Neuronal stem cell (in vitro differentiated cells): ENCODE measurements at regions not wholly inside any gene's neighbourhood (a gene's known extent, or its start where the extent isn't known, plus 50 kb on each side); places are given as distances from the start of the nearest gene placed in this dataset.

Experiments
- DNase-seq: peaks from one replicate; pipeline ENCODE4 v3.0.0-alpha.2; 2013; ENCODE audit warnings: low spot score
- H2AFZ ChIP-seq: one replicate; pipeline ENCODE4 v1.6.1; 2013; ENCODE audit warnings: mild to moderate bottlenecking, low read length, inconsistent platforms
- H2AK5ac ChIP-seq: 2 replicates; pipeline ENCODE4 v1.6.1; 2013; ENCODE audit warnings: low read depth, mild to moderate bottlenecking, inconsistent platforms, low read length, moderate library complexity, mixed read lengths
- H2BK120ac ChIP-seq: 2 replicates; pipeline ENCODE4 v1.6.1; 2013; ENCODE audit warnings: low read depth, mild to moderate bottlenecking, inconsistent platforms, low read length, moderate library complexity, mixed read lengths
- H2BK12ac ChIP-seq: one replicate; pipeline ENCODE4 v1.6.1; 2013; ENCODE audit warnings: low read length, inconsistent platforms
- H2BK15ac ChIP-seq: 2 replicates; pipeline ENCODE4 v1.6.1; 2013; ENCODE audit warnings: mild to moderate bottlenecking, low read length, inconsistent platforms, mixed read lengths
- H2BK5ac ChIP-seq: one replicate; pipeline ENCODE4 v1.6.1; 2013; ENCODE audit warnings: inconsistent platforms, mild to moderate bottlenecking, low read length, moderate library complexity
- H3K14ac ChIP-seq: one replicate; pipeline ENCODE4 v1.6.1; 2013; ENCODE audit warnings: low read length, inconsistent platforms
- H3K18ac ChIP-seq: 2 replicates; pipeline ENCODE4 v1.6.1; 2013; ENCODE audit warnings: low read length, inconsistent platforms
- H3K23ac ChIP-seq: 2 replicates; pipeline ENCODE4 v1.6.1; 2013; ENCODE audit warnings: low read depth, mild to moderate bottlenecking, mixed read lengths, low read length, inconsistent platforms; ENCODE audit not compliant: poor library complexity
- H3K27ac ChIP-seq: replicated peaks from 3 replicates; pipeline ENCODE4 v1.5.1; 2013; ENCODE audit warnings: low read length, inconsistent platforms
- H3K27me3 ChIP-seq, 3 experiments: 2 replicates each; pipeline ENCODE4 v1.6.1; 2013; ENCODE audit warnings: low read length in 3 of 3, mild to moderate bottlenecking in 2 of 3, inconsistent platforms in 1 of 3, low read depth in 1 of 3, mixed read lengths in 1 of 3, moderate library complexity in 1 of 3; ENCODE audit not compliant: control insufficient read depth in 3 of 3, insufficient read depth in 3 of 3
- H3K36me3 ChIP-seq, 2 donors: replicated peaks in 1 of 2; 2 replicates each; pipeline ENCODE4 v1.6.1; 2013; ENCODE audit warnings: low read length in 2 of 2; ENCODE audit not compliant: control insufficient read depth in 2 of 2, insufficient read depth in 2 of 2
- H3K4ac ChIP-seq: 2 replicates; pipeline ENCODE4 v1.6.1; 2013; ENCODE audit warnings: inconsistent platforms, mild to moderate bottlenecking, low read length, moderate library complexity
- H3K4me1 ChIP-seq, 2 donors: 1 replicate in 1 of 2; 2 replicates in 1 of 2; pipeline ENCODE4 v1.6.1; 2013; ENCODE audit warnings: low read length in 2 of 2, low read depth in 1 of 2; ENCODE audit not compliant: control insufficient read depth in 2 of 2, insufficient read depth in 1 of 2
- H3K4me2 ChIP-seq: one replicate; pipeline ENCODE4 v1.6.1; 2013; ENCODE audit warnings: mild to moderate bottlenecking, low read length, inconsistent platforms; ENCODE audit not compliant: insufficient read depth, poor library complexity, severe bottlenecking
- H3K4me3 ChIP-seq, 2 donors: 2 replicates each; pipeline ENCODE4 v1.5.1; 2013; ENCODE audit warnings: low read length in 2 of 2, mild to moderate bottlenecking in 2 of 2, inconsistent platforms in 1 of 2, moderate library complexity in 1 of 2
- H3K79me1 ChIP-seq: one replicate; pipeline ENCODE4 v1.6.1; 2013; ENCODE audit warnings: low read depth, mild to moderate bottlenecking, inconsistent platforms, low read length, moderate library complexity
- H3K9ac ChIP-seq: one replicate; pipeline ENCODE4 v1.6.1; 2013; ENCODE audit warnings: mild to moderate bottlenecking, low read depth, low read length, inconsistent platforms; ENCODE audit not compliant: poor library complexity
- H3K9me3 ChIP-seq, 2 donors: replicated peaks in 1 of 2; 2 replicates each; pipeline versions ENCODE3 to v1.6.1; 2013; ENCODE audit warnings: low read length in 2 of 2, mild to moderate bottlenecking in 2 of 2, inconsistent platforms in 1 of 2, low read depth in 1 of 2, mixed read lengths in 1 of 2, moderate library complexity in 1 of 2; ENCODE audit not compliant: control insufficient read depth in 2 of 2, insufficient read depth in 1 of 2
- H4K8ac ChIP-seq: one replicate; pipeline ENCODE4 v1.6.1; 2013; ENCODE audit warnings: low read depth, mild to moderate bottlenecking, inconsistent platforms, low read length, moderate library complexity
- H4K91ac ChIP-seq: one replicate; pipeline ENCODE4 v1.6.1; 2013; ENCODE audit warnings: low read length, low read depth, mild to moderate bottlenecking, inconsistent platforms; ENCODE audit not compliant: poor library complexity
- WGBS, 2 donors: extraction: QIAGEN DNeasy Blood & Tissue Kit; methylation state at CpG; one replicate each; pipeline ENCODE4 v1.1.7; 2013; ENCODE audit warnings: missing lambda C conversion rate in 2 of 2, mixed read lengths in 1 of 2; ENCODE audit not compliant: insufficient read length in 2 of 2, insufficient replicate concordance in 1 of 2; ENCODE audit errors: extremely low coverage in 2 of 2; 5-methylcytosine and 5-hydroxymethylcytosine counted together

- Histone ChIP-seq H3K4me1 (peaks cover 7 to 10% of the 10 kb centered on the region in 2 donors), H3K9me3 (no peaks in the 10 kb centered on the region), H3K27ac (peak overlapping the region; percentile 10), H3K4me2 (no peak overlapping the region), H3K4me3 (no peak overlapping the region), H2BK120ac (no peak overlapping the region), H2AFZ (peak overlapping the region; percentile 67), H3K18ac (no peak overlapping the region), H3K79me1 (no peaks in the 10 kb centered on the region), H2BK15ac (no peak overlapping the region), H4K8ac (no peak overlapping the region), H3K23ac (no peak overlapping the region), H2AK5ac (no peak overlapping the region), H3K4ac (no peak overlapping the region), H3K27me3 (no peaks in the 10 kb centered on the region), H3K36me3 (no peaks in the 10 kb centered on the region), H3K14ac (no peak overlapping the region), H2BK12ac (no peak overlapping the region), H2BK5ac (no peak overlapping the region), H3K9ac (no peak overlapping the region), H4K91ac (no peak overlapping the region)
- WGBS, 2 donors, result no CpG with 5 or more reads among the region's 14 CpGs
- peak; percentile 87 for DNase-seq
These were observed 176.8 kb downstream of the GXYLT1 start for GRCh38 chr12:41967668-41968500.

GRCh38 chr12:41966916-41967315 lies 177.8 kb downstream of the GXYLT1 start:
- Histone ChIP-seq H2BK5ac (no peak overlapping the region), H3K36me3 (no peaks in the 10 kb centered on the region), H2AFZ (no peak overlapping the region), H3K23ac (no peak overlapping the region), H3K27me3 (no peaks in the 10 kb centered on the region), H3K18ac (no peak overlapping the region), H4K91ac (no peak overlapping the region), H3K4ac (no peak overlapping the region), H3K4me3 (no peak overlapping the region), H3K79me1 (no peaks in the 10 kb centered on the region), H2BK120ac (no peak overlapping the region), H3K14ac (no peak overlapping the region), H3K27ac (no peak overlapping the region), H4K8ac (no peak overlapping the region), H2BK12ac (no peak overlapping the region), H3K9me3 (no peaks in the 10 kb centered on the region), H3K9ac (no peak overlapping the region), H2BK15ac (no peak overlapping the region), H3K4me2 (no peak overlapping the region), H2AK5ac (no peak overlapping the region), H3K4me1 (peaks cover 7 to 10% of the 10 kb centered on the region in 2 donors)
- no peak for DNase-seq
- no CpG with 5 or more reads among the region's 2 CpGs for WGBS, 2 donors

DNA sequence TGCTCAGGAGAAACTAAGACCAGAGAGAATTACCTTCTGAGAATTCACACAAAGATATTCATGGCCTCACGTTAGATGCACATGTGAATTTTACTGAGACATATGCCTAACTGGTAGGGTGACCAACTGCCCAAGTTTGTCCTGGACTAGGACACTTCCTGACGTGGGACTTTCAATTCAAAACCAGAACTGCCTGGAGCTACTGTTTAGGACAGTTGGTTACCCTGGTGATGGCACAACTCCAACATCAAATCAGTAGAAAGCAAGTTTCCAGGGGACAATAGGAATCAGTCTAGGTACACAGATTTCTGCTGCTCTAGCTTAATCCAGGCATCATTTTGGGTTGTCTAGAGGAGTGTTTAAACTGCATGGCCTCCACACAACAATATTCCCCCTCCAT lies 178.7 kb downstream of the GXYLT1 start:
- Histone ChIP-seq H2BK15ac (no peak overlapping the region), H3K14ac (no peak overlapping the region), H2BK5ac (no peak overlapping the region), H3K23ac (no peak overlapping the region), H3K79me1 (no peaks in the 10 kb centered on the region), H3K27ac (no peak overlapping the region), H3K4ac (no peak overlapping the region), H2BK120ac (no peak overlapping the region), H3K9ac (no peak overlapping the region), H3K4me3 (no peak overlapping the region), H2AK5ac (no peak overlapping the region), H3K4me1 (peaks cover 9 to 10% of the 10 kb centered on the region in 2 donors), H2BK12ac (no peak overlapping the region), H4K91ac (no peak overlapping the region), H3K9me3 (no peaks in the 10 kb centered on the region), H3K27me3 (peaks cover 0 to 2% (median 0%) of the 10 kb centered on the region in 3 experiments), H3K4me2 (no peak overlapping the region), H4K8ac (no peak overlapping the region), H2AFZ (no peak overlapping the region), H3K18ac (no peak overlapping the region), H3K36me3 (no peaks in the 10 kb centered on the region)
- whole genome bisulfite sequencing, 2 donors, result no CpG with 5 or more reads among the region's 2 CpGs
- no peak for DNase-seq

GRCh38 chr12:41963398-41963797 lies 181.3 kb downstream of the GXYLT1 start:
- no peak overlapping the region for H3K27ac ChIP-seq
- H2BK5ac ChIP-seq, result no peak overlapping the region

More at GRCh38 chr12:41963398-41963797, 181.3 kb downstream of the GXYLT1 start:
- H3K9me3 ChIP-seq, result no peaks in the 10 kb centered on the region
- no CpG with 5 or more reads among the region's 2 CpGs for WGBS, 2 donors
- no peak overlapping the region for H4K91ac ChIP-seq
- no peak overlapping the region for H4K8ac ChIP-seq
- H3K23ac ChIP-seq, result no peak overlapping the region
- H3K79me1 ChIP-seq, result no peaks in the 10 kb centered on the region
- H2AFZ ChIP-seq, result no peak overlapping the region
- no peak overlapping the region for H3K9ac ChIP-seq
- no peak for DNase-seq
- no peak overlapping the region for H3K4me2 ChIP-seq
- no peak overlapping the region for H3K18ac ChIP-seq
- H3K4ac ChIP-seq, result no peak overlapping the region
- no peak overlapping the region for H3K14ac ChIP-seq
- no peak overlapping the region for H2BK120ac ChIP-seq
- H3K27me3 ChIP-seq, result peaks cover 0 to 2% (median 0%) of the 10 kb centered on the region in 3 experiments
- H3K4me1 ChIP-seq, result peaks cover 7 to 9% of the 10 kb centered on the region in 2 donors
- no peaks in the 10 kb centered on the region for H3K36me3 ChIP-seq
- H3K4me3 ChIP-seq, result no peak overlapping the region
- H2BK12ac ChIP-seq, result no peak overlapping the region
- no peak overlapping the region for H2BK15ac ChIP-seq
- no peak overlapping the region for H2AK5ac ChIP-seq
